Inferior parietal cortex (tissue), 1 donor: ENCODE measurements at regions not wholly inside any gene's neighbourhood (a gene's known extent, or its start where the extent isn't known, plus 50 kb on each side); places are given as distances from the start of the nearest gene placed in this dataset.
"Not testable (repeated sequence)": the region's sequence is repeated elsewhere in the genome, so short reads cannot be mapped to it uniquely, and the experiment has no call there.

Source experiments
- DNase-seq: peaks from one replicate; pipeline ENCODE4 v3.0.0-alpha.2; 2016; ENCODE audit errors: extremely low spot score

DNA sequence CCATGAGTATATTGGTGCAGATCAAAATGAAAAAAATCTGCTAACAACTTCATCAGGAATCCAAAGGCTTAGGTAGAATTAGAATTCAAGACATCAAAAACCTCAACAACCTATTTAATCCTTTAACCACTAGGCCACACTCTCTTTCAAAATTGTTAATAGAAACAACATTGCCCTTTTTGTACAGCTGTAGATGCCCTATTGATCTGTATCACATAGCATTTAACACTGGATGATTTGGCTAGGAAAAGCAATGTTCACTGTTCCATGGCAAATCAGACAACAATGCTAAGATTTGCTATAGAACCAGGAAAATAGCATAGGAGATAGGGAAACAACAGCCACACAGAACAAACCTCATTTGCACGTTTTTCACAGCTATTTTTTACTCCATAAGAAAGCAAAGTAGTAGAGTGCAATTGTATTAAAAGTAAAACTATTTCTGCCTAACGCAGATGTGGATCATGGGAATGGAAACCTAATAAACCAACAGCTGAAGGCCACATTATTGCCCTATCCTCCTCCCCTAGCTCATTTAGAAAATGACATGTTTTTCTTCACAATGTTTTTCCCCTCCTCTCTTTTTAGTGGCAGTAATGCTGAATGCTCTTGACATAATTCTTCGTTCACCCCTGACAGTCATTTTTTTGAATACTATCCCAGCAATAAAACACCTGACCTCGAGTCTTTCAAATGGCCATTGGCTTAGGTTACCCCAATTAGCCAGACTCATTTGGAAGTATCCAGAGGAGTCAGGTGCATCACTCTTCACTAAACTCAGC lies 373.0 kb upstream of the CCNH start:
- DNase-seq = no peak

DNA sequence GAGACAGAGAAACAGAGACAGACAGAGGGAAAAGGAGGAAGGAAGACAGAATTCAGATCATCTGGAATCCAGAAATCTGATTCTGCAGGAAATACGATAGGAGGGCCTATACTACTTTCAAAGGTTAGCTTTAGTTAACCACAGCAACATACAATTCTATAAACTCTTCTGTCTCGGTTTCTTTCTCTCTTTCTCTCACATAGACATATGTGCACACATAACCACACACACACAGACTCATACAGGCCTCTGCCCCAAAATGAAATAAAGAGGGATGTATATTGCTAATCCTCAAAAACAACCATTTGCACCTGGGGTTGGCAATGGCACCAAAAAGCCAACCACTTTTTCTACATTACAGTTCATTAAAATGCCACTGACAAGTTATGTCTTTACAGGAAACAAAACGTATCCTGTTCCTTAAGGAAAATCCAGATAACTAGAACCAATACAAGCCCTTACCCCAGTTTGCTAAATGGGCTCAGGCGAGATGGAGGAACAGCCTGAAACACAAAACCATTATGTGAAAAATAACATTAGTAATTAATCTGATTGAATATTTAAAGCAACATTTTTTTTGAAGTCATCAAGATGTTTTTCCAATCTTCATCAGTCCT lies 372.3 kb upstream of the CCNH start:
- peak; percentile 23 for DNase-seq

DNA sequence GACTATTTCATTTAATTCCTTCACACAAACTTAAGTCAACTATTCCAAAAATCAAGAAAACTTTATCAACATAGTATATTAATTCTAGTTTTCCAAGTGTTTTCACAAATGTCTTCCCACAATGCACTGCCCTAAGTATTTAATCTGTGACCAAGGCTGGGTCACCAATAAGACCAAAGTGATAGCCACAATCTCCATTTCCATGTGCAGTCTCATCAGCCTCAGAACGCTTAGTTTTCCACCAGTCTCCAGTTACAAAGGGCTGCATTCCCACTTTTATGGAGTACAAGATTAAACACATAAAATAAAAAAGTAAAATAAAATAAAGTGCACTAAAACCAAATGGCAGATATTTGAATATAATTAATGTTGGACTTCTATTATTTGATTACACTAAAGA lies 371.6 kb upstream of the CCNH start:
- DNase-seq = no peak

DNA sequence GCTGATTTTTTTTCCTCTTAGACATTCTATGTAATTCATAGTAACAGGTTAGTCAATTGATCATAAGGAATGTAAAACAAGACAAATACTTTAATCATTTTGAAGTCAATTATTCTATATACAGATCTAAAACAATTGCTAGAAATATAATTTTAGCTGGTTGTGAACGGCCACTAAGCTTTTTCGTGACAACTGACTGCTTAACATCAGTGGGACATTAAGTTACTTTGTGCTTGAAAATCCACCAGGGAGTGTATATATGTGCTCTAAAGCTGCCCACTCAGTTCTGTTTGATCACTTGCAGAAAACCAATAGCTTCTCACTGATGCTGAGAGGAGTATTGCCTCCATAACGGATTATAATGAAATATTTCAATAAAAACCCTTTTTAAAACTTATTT lies 370.2 kb upstream of the CCNH start:
- no peak for DNase-seq

DNA sequence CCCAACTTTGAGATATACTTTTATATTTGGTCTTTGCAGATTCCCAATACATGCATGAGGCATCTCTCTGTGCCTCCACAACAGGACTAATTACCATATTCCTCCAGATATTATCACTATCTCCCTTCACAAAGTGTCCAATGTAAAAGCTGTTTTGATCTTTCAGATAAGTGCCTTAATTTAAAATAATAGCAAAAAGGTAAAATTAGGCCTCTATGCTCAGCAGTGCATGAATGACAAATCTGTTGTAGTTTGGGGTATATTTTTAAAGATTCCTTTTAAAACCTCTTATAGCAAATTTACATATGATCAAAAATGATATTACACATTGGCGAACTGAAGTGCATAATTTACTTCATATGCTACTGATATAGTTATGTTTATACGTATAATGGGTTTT lies 369.2 kb upstream of the CCNH start:
- DNase-seq = no peak

DNA sequence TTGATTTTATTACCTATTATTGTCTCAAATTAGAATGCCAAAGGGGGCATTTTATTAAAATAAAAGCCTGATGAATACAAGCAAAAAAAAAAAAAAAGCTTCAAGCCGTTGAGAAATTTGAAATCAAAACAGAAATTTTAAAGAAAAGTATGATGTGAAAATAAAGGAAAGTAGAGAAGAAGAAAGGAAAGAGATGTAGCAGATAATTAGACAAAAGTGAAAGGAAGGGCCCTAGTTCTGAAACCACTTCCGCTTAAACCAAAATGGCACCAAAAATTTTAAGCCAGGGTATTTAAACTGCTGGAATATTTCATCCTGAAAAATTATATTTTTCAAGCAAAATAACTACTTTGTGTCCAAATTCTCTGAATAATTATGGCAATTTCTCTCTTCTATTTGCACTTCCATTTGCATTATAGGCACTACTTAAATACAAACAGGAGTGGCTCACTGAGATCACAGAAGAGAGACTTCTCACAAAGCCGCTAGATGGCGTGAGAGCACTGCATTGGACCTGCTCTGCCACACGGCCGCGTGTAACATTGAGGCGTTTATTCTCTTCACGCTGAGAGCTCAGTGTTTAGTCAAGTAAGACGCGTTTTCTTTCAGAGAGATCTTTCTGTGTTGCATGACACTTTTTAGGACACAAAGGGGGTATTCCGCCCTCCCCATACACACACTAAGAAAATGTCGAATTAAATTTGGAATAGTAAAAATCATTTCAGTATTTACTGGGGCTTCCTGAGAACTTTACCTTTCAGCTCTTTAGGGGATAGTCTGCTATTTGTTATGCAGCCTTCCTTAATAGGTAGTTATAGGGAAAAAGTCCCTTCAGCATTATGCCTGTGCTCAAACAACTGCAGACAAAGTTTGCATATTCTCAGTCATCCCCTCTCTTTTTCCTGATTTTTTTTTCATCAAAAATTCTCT lies 368.4 kb upstream of the CCNH start:
- peak; percentile 97 for DNase-seq

DNA sequence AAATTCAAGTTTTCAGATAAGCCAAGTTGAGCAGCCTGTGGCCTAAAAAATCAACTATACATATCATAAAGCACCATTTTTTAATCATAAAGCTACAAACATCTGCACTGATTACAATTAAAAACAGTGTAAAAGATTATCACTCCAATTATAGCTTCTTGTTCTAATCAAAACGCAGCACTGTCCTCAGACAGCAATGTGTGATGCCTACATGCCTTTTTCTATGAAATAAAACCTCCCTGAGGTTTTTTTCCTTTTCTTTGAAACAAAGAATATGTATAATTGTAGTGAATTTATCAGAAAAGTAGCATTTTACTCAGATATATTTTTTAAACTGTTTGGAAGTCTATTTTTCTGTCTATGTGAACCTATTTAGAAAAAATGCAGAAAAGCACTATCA lies 366.1 kb upstream of the CCNH start:
- DNase-seq = no peak

DNA sequence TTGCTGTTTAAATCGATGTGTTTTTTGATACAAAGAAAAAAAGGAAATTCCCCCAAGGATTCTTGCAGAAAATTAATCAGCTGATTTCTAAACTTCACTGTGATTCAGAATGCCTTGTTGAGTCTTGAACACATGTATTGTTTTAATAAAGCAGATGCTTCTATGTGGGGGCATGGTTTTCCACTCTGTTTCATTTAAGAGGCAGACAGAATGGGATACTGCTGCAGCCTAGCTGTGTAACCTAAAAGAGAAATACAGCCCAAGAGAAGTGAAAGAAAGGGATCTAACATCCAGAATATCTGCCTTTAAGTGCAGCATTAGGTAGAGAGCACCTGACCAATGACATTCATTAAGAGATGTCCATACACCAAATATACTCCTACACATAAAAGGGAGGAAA lies 365.1 kb upstream of the CCNH start:
- no peak for DNase-seq

DNA sequence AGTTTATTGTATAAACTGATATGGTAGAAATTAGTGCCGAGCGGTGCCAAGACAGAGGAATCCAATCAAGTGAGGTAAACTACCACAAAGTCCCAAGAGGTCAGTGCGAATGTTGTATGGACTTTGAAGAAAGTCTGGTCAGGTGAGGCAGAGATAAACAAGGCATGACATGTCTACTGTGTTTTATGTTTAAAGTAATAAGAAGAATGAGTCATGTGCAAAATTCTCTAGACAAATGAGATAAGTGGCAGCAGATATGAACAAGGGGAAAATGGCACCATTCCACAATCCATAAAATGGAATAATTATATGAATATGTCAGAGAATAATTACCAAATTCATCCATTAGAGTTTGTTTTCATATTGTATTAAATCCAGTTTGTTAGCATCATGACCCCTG lies 364.1 kb upstream of the CCNH start:
- no peak for DNase-seq

DNA sequence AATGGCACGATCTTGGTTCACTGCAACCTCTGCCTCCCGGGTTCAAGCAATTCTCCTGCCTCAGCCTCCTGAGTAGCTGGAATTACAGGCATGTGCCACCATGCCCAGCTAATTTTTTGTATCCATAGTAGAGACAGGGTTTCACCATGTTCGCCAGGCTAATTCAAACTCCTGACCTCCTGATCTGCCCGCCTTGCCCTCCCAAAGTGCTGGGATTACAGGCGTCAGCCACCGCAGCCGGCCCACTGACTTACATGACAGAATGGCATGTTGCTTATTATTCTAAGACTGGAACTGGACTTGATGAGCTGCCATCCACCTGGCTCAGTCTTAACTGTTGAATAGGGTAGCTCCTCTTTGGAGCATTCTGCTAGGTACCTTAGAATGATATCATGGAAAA lies 363.6 kb upstream of the CCNH start:
- DNase-seq = not testable (repeated sequence)

DNA sequence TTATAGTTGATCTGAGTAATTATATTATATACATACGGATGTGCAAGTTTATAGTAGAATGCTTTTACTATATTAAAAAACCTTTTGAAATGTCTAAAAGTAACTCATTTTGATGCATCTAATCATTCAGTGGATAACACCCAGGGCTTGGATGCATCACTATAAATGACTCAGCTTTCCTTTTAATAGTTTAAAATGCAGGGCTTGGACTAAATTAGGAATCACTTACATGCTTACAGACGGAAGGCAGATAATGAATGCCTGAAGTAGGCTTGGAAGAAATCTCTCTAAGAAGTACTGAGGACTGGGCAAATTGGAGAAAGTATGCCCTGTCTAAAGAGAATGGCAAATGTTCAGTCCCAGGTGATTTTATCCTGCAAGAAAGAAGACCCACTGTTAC lies 362.5 kb upstream of the CCNH start:
- no peak for DNase-seq

DNA sequence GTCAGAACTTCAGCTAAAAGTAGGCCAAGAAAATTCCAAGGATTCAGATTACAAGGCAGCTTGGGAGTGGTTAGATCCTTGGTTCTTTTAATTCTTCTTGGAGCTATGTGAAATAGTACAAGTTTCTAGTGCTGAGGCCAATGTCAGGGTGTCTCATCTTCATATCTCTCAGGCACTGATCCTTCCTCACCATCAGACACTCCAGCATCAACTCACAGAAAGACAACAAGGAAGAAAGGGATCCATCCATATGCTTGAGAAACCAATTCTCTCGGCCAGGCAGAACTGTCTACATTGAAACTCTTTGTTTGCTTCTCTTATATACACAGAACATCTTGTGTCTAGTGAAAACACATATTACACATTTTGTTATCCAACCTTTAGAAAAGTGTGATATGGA lies 362.1 kb upstream of the CCNH start:
- no peak for DNase-seq

DNA sequence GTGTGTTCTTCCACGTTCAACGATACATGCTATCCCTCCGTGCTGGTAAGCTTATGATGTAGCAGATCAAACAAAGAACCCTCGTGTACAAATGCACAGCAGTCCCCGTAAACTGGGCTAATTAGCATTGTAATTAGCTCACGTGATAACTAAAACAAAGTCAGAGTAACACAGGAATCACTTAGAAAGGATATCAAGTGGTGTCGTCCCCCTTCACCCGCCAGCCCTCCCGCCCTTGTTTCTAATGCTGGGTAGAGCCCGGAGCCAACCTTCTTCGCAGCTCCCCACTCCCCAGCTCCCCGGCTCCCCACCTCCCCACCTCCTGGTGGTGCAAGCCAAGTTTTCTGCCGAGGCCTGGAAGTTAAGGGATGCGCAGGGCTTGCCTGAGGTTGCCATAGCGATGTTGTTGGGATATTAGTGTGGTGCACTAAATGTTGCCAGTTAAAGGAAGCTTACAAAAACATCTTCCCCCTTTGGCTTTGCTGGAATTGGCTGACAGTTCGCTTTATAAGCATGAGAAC lies 357.9 kb upstream of the CCNH start:
- peak; percentile 61 for DNase-seq

DNA sequence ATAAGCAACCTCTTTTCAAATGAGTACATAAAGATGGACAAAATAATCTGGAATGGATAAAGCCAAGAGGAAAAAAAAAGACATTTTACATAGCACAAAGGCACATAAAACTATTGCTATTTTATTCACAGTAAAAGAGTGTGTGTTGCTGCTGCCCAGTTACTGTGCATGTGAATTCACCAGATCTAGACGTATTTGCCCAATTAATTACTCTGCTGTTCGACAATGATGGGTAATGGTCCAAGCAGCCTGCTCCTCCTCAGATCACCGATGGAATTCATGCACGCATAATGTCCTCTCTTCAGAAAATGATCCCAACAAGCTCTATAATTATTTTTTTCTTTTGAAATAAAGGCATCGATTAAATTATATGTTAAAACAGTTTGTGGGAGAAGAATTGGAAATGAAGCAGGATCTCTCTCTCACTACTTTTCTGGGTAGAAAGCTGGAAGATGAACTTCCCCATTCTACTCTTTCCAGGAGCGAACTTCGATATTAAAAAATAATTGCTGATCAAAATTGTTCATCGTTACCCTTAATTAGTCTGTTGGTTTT lies 357.4 kb upstream of the CCNH start:
- no peak for DNase-seq

DNA sequence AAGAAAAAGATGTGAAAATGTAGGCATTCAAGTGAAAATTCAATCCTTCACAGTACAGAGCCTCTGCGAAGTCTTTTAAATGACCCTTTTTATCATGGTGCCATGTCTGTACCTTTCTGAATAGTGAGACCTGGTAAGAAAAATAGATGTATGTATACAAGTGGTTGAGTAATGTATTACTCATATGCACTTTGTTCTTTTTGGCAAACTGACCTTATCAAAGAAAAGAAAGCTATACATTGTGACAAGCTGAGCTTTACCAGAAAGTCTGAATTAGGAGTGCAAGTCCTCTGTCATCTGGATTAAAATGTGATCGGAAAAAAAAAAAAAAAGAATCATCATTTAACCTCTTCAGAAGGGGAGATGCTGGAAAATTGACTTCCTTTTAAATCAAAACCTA lies 356.4 kb upstream of the CCNH start:
- no peak for DNase-seq

DNA sequence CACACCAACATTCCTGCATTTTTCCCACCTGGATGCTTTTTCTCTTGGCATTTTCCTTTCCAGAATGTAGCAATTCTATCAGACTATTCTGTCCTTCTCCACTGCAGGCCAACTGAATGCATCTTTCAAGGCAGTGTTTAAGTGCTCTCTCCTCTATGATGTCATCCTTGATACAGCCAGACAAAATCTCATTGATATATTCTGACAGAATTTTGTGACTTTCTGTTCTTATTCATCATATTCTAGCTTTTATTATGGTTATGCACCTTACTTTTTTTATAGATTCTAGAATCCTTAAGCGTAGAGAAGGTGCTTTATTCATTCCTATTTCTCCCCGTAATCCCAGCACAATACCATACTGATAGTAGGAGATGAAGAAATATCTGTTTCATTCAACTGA lies 355.5 kb upstream of the CCNH start:
- no peak for DNase-seq

DNA sequence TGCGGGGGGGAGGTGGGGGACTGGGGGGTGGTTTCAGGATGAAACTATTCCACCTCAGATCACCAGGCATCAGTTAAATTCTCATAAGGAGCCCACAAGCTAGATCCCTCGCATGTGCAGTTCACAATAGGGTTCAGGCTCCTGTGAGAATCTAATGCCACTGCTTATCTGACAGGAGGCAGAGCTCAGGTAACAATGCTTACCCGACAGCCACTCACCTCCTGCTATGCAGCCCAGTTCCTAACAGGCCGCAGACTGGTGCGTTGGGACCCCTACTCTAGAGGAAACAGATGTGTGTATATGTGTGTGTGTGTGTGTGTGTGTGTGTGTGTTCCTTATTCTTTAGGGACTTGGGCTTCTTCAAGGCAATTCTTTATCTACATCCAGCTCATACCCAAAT lies 352.3 kb upstream of the CCNH start:
- DNase-seq = no peak

DNA sequence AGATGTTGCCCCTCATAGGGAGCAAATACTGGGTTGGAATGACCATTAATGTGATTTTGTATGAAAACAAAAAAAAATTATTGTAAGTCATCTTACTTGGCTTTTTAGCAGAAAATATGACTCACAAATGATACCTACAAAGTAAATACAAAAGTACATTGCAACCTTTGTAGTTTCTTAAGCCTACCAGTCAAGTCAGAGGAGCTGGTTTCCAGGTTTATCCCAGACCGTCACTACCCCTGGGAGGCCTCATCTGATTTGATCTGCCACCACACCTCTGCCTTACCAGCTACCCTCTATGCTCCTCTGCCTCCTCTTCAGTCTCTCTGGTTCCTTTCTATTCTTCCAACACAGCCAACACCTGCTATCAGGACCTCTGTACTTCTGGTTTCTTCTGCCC lies 349.9 kb upstream of the CCNH start:
- DNase-seq = no peak

DNA sequence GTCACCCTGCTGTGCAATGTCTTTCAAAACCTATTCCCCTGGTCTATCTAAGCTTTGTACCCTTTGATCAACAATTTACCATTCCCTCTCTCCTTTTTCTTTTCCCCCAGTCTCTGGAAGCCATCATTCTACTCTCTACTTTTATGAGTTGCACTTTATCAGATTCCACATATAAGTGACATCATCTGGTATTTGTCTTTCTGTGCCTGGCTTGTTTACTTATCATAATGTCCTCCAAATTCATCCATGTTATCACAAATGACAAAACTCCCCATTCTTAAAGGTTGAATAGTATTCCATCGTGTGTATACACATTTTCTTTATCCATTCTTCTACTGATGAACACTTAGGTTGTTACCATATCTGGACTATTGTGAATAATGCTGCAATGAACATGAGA lies 344.2 kb upstream of the CCNH start:
- DNase-seq = no peak

DNA sequence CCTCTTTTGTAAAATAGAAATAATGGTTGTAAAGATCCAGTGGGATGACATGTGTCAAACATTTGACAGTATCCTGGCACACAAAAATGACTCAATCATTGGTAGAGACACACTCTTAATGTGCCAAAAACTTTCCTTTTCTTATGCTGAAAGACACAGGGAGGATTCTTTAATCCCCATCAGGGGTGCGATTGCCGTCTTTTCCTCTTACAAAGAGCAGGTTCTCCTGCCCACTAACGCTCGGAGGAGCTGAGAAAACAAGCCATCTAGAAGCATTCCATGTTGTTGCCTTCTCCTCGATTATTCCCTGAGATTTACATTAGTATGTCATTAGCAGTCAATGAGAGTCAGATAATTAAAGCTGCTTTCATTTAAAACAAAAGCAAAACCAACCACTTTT lies 342.6 kb upstream of the CCNH start:
- DNase-seq = no peak

DNA sequence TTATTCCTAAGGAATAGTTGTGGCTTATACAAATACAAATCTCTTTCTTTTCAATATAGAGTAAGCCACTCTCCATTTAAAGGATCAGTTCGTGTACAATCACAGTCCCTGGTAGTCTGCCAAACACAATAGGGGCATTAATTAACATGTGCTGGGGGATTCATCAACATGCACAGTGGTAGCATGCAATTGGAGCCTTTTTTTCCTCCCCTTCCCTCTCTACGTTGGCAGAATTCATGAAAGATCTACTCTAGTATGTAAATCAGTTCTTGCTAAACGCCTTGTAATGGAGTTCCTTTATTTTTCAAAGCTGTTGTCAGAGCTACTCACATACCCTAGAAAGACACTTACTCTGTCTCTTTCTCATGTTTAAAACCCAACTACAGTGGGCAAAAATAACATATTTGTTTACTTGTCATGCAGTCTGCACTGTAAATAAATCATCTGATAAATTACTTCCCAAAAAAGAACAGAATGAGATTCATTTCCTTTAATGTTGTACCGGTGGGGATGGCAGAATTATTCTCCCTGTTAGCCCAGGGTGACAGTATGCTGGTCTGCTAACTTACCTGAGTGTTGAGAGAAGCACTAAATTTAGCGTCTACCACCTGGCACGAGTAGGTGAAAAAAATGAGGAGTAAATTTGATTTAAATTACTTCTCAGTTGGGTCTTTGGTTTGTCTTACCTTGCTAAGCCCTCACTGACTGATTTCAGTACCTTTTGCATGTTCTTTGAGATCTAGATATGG lies 341.5 kb upstream of the CCNH start:
- DNase-seq = no peak
